ENCODE measurements at regions not wholly inside any gene's neighbourhood (a gene's known extent, or its start where the extent isn't known, plus 50 kb on each side); places are given as distances from the start of the nearest gene placed in this dataset.
"Not testable (repeated sequence)": the region's sequence is repeated elsewhere in the genome, so short reads cannot be mapped to it uniquely, and the experiment has no call there.

- H3K4me1 ChIP-seq (ENCODE audit: control insufficient read depth in 2 of 2, insufficient read depth in 2 of 2, low read length in 2 of 2) = no peaks in the 10 kb centered on the region
- H3K27me3 ChIP-seq (ENCODE audit: control insufficient read depth in 2 of 2, insufficient read depth in 1 of 2, low read length in 1 of 2) = no peaks in the 10 kb centered on the region
- DNase-seq (ENCODE audit: low read depth in 6 of 9, low spot score in 9 of 9) = no peak
- no peaks in the 10 kb centered on the region for H3K36me3 ChIP-seq (ENCODE audit: control insufficient read depth in 2 of 2, insufficient read depth in 2 of 2, low read length in 1 of 2)
- WGBS = 93% methylated on average over 2 of the region's 2 CpGs
- no peak overlapping the region for H3K27ac ChIP-seq (ENCODE audit: low read depth in 1 of 2, low read length in 1 of 2)
- no peaks in the 10 kb centered on the region for H3K9me3 ChIP-seq (ENCODE audit: control insufficient read depth in 2 of 2, insufficient read depth in 1 of 2, low read length in 1 of 2)
- no peak overlapping the region for H3K4me3 ChIP-seq (ENCODE audit: low read length in 2 of 2)
Measured at GRCh38 chr1:94300731-94301130, 63.3 kb upstream of the ARHGAP29 start.

- no peaks in the 10 kb centered on the region for H3K9me3 ChIP-seq (ENCODE audit: control insufficient read depth in 2 of 2, insufficient read depth in 1 of 2, low read length in 1 of 2)
- H3K4me1 ChIP-seq (ENCODE audit: control insufficient read depth in 2 of 2, insufficient read depth in 2 of 2, low read length in 2 of 2) = no peaks in the 10 kb centered on the region
- DNase-seq (ENCODE audit: low read depth in 6 of 9, low spot score in 9 of 9) = no peak
- WGBS = 97% methylated on average over 6 of the region's 6 CpGs
- H3K36me3 ChIP-seq (ENCODE audit: control insufficient read depth in 2 of 2, insufficient read depth in 2 of 2, low read length in 1 of 2) = no peaks in the 10 kb centered on the region
- H3K27me3 ChIP-seq (ENCODE audit: control insufficient read depth in 2 of 2, insufficient read depth in 1 of 2, low read length in 1 of 2) = no peaks in the 10 kb centered on the region
- H3K4me3 ChIP-seq (ENCODE audit: low read length in 2 of 2) = no peak overlapping the region
- H3K27ac ChIP-seq (ENCODE audit: low read depth in 1 of 2, low read length in 1 of 2) = no peak overlapping the region
Measured at GRCh38 chr1:94299627-94300553, 62.5 kb upstream of the ARHGAP29 start.

- Histone ChIP-seq H3K27ac (ENCODE audit: low read depth in 1 of 2, low read length in 1 of 2) (no peak overlapping the region), H3K4me1 (ENCODE audit: control insufficient read depth in 2 of 2, insufficient read depth in 2 of 2, low read length in 2 of 2) (no peaks in the 10 kb centered on the region), H3K36me3 (ENCODE audit: control insufficient read depth in 2 of 2, insufficient read depth in 2 of 2, low read length in 1 of 2) (no peaks in the 10 kb centered on the region), H3K9me3 (ENCODE audit: control insufficient read depth in 2 of 2, insufficient read depth in 1 of 2, low read length in 1 of 2) (no peaks in the 10 kb centered on the region), H3K4me3 (ENCODE audit: low read length in 2 of 2) (no peak overlapping the region), H3K27me3 (ENCODE audit: control insufficient read depth in 2 of 2, insufficient read depth in 1 of 2, low read length in 1 of 2) (no peaks in the 10 kb centered on the region)
- WGBS = 85% methylated on average over 2 of the region's 2 CpGs
- DNase-seq (ENCODE audit: low read depth in 6 of 9, low spot score in 9 of 9) = no peak
Measured at GRCh38 chr1:94298861-94299260, 61.5 kb upstream of the ARHGAP29 start.

- 96% methylated on average over 5 of the region's 5 CpGs for WGBS
- no peaks in the 10 kb centered on the region for H3K27me3 ChIP-seq (ENCODE audit: control insufficient read depth in 2 of 2, insufficient read depth in 1 of 2, low read length in 1 of 2)
- no peaks in the 10 kb centered on the region for H3K4me1 ChIP-seq (ENCODE audit: control insufficient read depth in 2 of 2, insufficient read depth in 2 of 2, low read length in 2 of 2)
- H3K4me3 ChIP-seq (ENCODE audit: low read length in 2 of 2) = no peak overlapping the region
- no peaks in the 10 kb centered on the region for H3K36me3 ChIP-seq (ENCODE audit: control insufficient read depth in 2 of 2, insufficient read depth in 2 of 2, low read length in 1 of 2)
- DNase-seq (ENCODE audit: low read depth in 6 of 9, low spot score in 9 of 9) = no peak
- H3K27ac ChIP-seq (ENCODE audit: low read depth in 1 of 2, low read length in 1 of 2) = no peak overlapping the region
- H3K9me3 ChIP-seq (ENCODE audit: control insufficient read depth in 2 of 2, insufficient read depth in 1 of 2, low read length in 1 of 2) = no peaks in the 10 kb centered on the region
Measured at GRCh38 chr1:94296018-94296417, 58.6 kb upstream of the ARHGAP29 start.

- not testable (repeated sequence) for H3K4me3 ChIP-seq (ENCODE audit: low read length in 2 of 2); DNase-seq (ENCODE audit: low read depth in 6 of 9, low spot score in 9 of 9); H3K27ac ChIP-seq (ENCODE audit: low read depth in 1 of 2, low read length in 1 of 2); H3K9me3 ChIP-seq (ENCODE audit: control insufficient read depth in 2 of 2, insufficient read depth in 1 of 2, low read length in 1 of 2); H3K4me1 ChIP-seq (ENCODE audit: control insufficient read depth in 2 of 2, insufficient read depth in 2 of 2, low read length in 2 of 2); H3K27me3 ChIP-seq (ENCODE audit: control insufficient read depth in 2 of 2, insufficient read depth in 1 of 2, low read length in 1 of 2); H3K36me3 ChIP-seq (ENCODE audit: control insufficient read depth in 2 of 2, insufficient read depth in 2 of 2, low read length in 1 of 2)
- 97% methylated on average over 8 of the region's 8 CpGs for WGBS
Measured at GRCh38 chr1:94292978-94293377, 55.6 kb upstream of the ARHGAP29 start.

- not testable (repeated sequence) for H3K27ac ChIP-seq (ENCODE audit: low read depth in 1 of 2, low read length in 1 of 2); H3K4me1 ChIP-seq (ENCODE audit: control insufficient read depth in 2 of 2, insufficient read depth in 2 of 2, low read length in 2 of 2); DNase-seq (ENCODE audit: low read depth in 6 of 9, low spot score in 9 of 9); H3K4me3 ChIP-seq (ENCODE audit: low read length in 2 of 2); H3K36me3 ChIP-seq (ENCODE audit: control insufficient read depth in 2 of 2, insufficient read depth in 2 of 2, low read length in 1 of 2); H3K27me3 ChIP-seq (ENCODE audit: control insufficient read depth in 2 of 2, insufficient read depth in 1 of 2, low read length in 1 of 2); H3K9me3 ChIP-seq (ENCODE audit: control insufficient read depth in 2 of 2, insufficient read depth in 1 of 2, low read length in 1 of 2)
- 89% methylated on average over 1 of the region's 1 CpG for WGBS
Measured at GRCh38 chr1:94289244-94289643, 51.9 kb upstream of the ARHGAP29 start.

Measured in thymus (tissue), 11 donors.